HG02938 (cell line): ENCODE measurements at regions not wholly inside any gene's neighbourhood (a gene's known extent, or its start where the extent isn't known, plus 50 kb on each side); places are given as distances from the start of the nearest gene placed in this dataset.
"Not testable (repeated sequence)": the region's sequence is repeated elsewhere in the genome, so short reads cannot be mapped to it uniquely, and the experiment has no call there.

Experiments used
- ATAC-seq: cut with Tn5 transposase; IDR thresholded peaks from one replicate; pipeline ENCODE4 v1.9.1; 2021; ENCODE audit warnings: mild to moderate bottlenecking, moderate library complexity; ENCODE audit not compliant: unreplicated experiment

DNA sequence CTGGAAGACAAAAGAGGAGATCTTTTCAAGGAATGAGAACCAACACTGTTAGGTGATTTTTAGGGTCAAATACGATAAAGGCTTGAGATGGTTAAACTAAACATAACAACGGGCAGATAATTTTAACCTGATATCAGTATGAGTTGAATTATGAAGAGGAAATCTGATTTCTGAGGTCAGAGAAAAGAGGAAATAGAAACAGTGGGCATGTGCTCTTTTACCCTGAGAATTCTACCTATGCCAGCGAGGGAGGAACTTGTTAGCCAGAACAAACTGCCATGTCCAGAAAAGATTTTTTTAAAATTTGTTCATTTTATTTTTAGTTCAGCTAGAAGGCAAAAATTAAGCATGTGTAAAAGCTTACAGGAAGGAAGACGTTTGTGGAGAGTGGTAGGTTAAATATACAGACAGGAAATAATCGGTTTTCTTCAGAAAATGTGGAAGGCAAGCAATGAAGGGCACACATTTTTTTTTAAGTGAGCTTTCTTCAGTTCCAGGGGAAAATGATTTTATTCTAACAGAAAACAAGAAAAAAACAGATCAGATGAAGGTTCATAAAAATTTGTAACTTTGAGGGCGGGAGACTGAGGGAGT, 1745.3 kb downstream of the MRPL39 start:
- ATAC-seq = no peak

DNA sequence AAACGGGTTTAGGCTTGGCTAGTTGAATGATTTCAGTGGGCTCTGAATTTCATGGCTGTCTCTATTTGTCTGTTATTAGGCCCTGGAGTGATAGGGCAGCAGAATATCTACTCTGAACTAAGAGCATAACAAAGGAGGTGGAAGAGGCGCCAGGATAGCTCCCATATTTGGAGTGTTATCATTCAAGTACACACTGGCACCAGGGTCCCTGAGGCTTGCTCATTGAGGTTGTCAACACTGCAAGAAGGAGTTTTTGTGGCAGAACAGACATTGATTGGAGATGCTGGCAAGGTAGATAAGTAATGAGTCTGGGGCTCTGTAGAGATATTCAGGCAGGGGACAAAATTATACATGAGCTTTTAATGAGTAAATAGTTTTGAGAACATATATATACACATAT, 1748.4 kb downstream of the MRPL39 start:
- ATAC-seq = no peak

DNA sequence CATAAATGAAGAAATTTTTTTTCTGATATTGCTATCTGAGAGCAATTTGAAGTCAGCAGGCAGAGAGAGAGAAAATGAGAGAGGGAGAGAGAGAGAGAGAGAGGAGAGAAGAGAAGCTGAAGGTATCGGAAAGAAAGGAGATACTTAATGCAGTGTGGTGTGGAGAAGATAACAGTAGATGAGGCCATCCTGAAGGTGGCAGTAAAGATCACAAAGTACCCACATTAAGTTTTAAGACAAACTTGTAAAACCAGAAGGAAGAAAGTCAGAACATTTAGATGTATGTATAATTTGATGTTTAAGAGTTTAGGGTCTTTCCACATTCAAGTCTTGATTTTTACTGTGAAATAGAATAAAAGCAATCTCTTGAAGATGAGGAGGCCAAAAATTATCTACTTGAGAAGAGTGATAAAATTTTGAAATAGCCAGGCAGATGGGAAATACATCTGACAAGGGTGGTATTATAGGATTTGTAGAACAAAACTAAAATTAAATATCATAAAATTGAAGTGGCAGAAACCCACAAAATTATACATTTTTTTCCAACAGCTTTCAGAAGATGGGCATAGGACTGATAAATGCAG, 1753.4 kb downstream of the MRPL39 start:
- ATAC-seq = peak; percentile 77

DNA sequence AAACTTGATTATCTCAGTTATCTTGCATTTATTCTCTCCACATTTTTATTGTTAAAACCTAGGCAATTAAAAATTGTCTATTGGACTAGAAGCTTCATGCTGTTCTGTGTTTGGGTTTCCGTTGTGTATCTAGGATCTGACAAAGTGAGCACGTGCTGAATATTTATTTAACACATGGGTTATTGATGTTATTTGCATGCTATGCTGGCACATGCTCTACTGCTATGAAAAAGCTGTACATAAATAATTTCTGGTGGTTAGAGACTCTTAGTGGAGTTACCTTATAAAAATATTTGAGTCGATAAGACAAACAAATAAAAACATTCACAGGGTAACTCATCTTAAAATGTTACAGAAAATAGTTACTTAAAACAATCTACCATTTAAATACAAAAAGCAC, 1769.7 kb downstream of the MRPL39 start:
- no peak for ATAC-seq

DNA sequence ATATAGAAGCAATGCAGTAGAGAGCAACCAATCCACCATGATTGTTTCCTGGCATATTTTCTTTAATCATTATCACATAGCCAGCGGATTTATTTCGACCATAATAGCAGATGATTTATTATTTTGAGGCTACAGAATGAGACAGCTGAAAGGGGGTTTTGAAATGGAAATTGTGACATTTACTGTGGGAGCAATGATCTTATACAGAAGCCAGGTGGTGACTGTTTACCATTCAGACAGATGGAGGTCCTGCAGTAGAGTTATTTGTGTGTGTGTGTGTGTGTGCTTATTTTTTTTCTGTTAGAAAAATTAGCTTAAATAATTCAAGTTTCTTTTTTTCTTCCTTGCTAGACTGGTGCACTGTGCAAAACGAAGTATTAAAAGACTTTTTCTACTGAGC, 1784.5 kb downstream of the MRPL39 start:
- ATAC-seq = no peak

DNA sequence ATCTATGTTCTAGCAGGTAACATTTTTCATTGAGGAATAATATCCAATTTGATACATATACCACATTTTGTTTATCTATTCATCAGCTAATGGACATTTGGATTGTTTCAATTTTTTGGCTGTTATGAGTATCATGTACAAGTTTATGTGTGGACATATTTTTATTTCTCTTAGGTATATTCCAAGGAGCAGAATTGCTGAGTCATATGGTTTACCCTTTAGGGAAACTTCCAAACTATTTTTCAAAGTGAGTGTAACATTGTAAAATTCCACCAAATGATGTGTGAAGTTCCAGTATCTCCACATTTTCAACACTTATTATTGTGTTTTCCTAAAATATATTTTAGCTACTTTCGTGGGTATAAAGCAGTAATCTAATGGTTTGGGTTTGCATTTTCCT, 1789.9 kb downstream of the MRPL39 start:
- ATAC-seq = no peak

DNA sequence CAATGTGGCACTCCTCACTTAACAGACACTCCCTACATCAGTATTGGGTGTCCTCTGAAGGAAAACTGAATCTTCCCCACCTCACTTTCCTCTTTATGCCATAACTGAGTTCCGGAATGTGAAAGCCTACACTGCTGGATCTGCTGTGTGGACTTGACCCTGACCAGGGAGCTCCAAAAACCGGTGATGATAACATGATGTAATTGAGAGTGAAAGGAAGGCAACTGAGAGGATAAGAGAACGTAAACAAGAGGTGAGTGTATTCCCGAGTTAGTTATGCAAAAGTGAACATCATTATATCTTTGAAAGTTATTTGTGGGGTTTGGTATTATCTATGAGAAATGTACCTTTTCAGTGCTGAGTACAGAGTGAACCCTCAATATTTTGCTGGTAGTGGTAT, 1794.8 kb downstream of the MRPL39 start:
- no peak for ATAC-seq

DNA sequence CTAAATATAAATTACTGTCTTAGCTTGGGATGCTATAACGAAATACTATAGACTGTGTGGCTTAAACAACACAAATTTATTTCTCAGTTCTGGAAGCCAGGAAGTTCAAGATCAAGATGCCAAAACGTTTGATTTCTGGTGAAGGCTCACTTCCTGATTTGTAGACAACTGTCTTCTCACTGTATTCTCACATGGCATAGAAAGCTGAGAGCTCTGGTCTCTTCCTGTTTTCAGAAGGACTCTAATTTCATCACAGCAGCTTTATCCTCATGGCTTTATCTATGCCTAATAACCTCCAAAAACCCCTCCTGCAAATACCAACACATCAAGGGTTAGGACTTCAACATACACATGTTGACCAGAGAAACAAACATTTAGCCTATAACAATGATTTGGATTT, 1795.5 kb downstream of the MRPL39 start:
- ATAC-seq = no peak

DNA sequence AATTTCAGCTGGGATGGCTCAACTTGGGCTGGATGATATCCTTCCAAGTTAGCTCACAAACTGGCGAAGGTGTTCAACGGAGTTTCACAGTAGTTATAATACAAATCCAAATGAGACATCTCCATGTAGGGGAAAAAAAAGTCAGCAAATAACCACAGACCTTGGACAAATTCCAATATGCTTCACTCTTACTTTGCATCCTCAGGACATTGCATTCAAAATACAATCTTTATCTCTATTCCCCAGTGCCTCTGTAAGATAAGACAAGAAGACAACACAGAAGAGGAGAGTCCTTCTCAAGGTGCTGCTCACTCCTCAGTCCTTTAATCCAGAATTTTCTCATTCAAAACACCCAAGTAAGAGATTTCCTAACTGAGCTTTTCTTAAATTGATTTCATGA, 1797.7 kb downstream of the MRPL39 start:
- ATAC-seq = no peak

DNA sequence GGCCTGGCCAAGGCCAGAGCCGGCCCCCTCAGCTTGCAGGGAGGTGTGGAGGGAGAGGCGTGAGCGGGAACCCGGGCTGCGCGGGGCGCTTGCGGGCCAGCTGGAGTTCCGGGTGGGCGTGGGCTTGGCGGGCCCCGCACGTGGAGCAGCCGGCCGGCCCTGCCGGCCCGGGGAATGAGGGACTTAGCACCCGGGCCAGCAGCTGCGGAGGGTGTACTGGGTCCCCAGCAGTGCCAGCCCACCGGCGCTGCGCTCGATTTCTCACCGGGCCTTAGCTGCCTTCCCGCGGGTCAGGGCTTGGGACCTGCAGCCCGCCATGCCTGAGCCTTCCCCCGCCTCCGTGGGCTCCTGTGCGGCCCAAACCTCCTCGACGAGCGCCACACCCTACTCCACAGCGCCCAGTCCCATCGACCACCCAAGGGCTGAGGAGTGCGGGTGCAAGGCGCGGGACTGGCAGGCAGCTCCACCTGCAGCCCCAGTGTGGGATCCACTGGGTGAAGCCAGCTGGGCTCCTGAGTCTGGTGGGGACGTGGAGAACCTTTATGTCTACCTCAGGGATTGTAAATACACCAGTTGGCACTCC, 1800.2 kb downstream of the MRPL39 start:
- ATAC-seq = not testable (repeated sequence)

DNA sequence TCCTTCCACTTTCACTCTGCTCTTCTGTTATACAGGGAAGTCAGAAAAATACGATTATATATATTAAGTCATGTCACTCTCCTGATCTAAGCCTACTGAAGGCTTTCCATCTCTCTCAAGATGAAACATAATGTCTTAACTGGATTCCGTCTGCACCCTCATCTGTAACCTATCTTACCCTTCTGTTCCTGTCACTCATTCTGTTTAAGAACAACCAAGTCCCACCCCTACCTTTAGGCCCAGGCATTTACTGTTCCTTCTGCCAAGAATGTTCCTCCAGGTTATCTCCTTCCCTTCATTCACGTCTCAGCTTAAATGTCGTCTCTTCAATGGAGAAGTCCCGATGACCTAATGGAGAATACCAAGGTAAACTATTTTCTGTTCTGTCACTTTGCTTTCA, 1802.4 kb downstream of the MRPL39 start:
- no peak for ATAC-seq

DNA sequence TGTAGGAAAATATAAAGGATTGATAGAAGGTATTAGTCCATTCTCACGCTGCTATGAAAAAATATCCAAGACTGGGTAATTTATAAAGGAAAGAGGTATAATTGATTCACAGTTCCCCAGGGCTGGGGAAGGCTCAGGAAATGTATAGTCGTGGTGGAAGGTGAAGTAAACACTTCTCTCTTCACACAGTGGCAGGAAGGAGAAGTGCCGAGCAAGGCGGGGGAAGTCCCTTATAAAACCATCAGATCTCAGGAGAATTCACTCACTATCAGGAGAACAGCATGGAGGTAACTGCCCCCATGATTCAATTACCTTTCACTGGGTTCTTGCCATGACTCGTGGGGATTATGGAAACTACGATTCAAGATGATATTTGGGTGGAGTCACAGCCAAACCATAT, 1806.0 kb downstream of the MRPL39 start:
- ATAC-seq = no peak

DNA sequence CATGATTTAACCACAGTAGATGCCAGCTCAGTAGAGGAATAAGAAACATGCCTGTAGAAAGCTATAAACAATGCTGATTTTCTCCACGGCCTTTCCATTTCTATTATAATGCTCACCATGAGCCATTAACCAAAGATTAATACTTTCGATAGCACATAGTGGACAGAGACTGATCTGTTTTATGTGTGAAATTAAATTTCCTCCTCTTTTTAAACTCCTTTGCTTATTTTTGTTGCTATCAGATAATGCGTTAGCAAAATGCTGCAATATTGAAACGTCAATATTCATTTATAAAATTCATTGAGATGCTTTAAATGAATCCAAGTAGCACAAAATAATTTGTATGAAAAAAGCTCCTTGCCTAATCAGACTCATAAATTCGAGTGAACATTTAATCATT, 1807.9 kb downstream of the MRPL39 start:
- ATAC-seq = no peak

DNA sequence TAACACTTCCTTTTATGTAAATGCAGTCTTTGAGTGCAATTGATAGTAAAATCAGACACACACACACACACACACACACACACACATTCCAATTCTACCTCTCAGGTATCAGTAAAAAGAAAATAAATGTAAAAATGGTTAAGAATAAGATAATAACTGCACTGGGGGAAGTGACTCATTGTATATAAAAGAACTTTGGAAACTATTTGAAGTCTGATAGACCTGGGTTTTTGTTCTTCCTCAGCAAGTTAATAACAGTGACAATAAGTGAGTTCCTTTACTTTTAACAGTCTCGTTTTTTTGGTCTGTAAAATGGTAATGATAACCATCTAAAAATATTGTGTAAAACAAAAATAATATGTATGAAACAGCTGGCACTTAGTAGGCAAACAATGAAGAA, 1815.0 kb downstream of the MRPL39 start:
- ATAC-seq = no peak

DNA sequence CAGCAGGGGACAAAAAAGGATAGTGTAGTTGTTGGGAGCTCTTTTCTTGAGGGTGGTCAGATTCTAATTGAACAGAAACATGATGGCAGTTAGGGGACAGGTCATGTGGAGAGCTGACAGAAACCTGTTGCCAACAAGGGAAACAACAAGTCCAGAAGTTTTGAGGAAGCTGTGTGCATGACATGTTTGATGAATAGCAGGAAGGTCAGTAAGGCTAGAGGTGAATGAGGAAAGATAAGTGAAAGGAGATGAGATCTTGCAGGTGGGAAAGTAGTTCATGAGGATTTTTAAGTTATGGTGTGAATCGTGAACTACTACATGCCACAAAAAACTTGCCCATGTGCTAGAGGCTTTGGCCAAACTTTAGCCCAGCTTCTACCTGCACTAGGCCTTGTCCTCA, 1817.4 kb downstream of the MRPL39 start:
- no peak for ATAC-seq

DNA sequence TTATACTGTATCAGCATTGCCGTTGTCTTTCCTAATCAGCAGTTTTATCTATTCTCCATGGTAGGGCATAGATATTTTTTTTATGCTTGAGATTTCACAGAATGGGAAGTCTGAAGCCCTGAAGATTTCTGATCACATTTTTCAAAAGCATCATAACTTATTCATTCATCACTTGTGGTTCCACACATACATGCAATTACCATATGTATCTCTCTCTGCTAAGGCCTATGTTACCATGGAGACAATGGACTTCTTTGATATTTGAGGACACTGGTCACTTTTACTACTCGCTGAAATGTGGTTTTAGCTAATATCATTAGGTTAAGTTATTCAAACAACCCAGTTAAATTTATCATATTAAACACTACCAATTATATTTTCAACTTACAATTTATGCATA, 1827.0 kb downstream of the MRPL39 start:
- no peak for ATAC-seq

DNA sequence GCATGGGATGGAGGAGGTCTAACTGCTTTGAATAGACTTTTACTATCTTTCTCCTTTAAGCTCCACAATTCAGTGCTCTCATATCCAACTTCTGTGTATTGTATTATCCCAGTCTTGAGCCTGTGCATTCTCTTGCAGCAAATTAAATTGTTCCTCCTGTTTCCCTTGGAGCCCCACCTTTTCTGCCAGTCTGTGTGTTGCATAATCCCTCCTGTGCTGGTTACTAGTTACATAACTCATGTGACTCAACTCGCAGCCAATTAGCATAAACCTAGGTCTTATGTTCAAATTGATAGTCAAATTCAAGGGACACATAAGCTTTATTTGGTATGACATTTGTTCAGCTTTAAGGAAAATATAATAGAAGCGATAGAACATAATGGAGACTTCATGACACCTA, 1863.5 kb downstream of the MRPL39 start:
- no peak for ATAC-seq

DNA sequence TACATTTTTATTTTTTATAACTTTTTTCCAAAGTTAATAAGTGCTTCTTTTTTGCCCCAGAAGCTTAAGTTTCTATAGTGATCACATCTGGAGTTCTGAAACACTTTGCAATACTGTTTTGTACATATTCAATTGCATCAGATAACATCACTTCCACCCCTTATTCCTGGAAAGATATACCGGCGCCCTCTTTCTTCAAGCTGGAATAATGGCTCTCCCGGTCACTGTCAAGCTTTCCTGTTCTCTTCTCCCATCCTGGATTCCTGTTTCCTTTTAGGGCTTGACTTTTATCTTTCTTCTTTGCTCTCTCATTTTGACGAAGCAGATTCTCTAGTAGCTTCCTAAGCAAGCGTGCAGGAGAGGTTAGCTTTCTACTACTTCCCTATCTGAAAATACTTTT, 1866.8 kb downstream of the MRPL39 start:
- no peak for ATAC-seq

DNA sequence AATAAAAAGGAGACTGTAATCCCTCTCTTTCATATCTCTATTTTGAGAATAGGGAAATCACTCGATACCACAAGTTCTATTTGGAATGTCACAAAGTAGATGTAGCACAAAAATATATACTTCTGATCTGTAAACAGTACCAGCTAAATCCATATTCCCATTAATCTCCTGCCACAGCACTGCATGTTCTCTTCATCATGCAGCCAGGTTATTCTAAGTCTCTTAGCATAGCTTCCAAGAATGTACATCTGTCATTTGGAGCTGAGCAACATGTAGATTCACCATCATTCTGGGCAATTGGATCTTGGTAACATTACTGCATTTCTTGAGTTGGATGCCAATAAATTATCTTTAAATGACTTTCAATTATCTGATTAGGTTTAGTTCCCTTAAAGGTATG, 1874.5 kb downstream of the MRPL39 start:
- no peak for ATAC-seq

DNA sequence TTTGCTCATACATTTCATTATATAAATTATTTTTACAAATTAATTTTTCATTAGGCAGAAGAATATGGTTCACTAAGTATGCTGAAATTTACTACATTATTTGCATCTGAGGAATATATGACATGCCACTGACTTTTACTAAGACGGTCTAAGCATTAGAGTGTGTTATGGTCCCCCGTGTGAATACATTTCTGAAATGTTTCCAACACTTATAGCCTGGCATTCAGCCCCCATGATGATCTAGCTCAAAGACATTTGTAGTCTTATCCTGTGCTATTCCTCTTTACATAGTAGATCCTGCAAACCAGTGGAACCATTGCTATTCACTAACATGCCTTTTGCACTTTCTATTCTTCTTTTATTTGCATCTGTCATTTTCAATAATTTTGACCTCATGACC, 1878.0 kb downstream of the MRPL39 start:
- ATAC-seq = no peak

DNA sequence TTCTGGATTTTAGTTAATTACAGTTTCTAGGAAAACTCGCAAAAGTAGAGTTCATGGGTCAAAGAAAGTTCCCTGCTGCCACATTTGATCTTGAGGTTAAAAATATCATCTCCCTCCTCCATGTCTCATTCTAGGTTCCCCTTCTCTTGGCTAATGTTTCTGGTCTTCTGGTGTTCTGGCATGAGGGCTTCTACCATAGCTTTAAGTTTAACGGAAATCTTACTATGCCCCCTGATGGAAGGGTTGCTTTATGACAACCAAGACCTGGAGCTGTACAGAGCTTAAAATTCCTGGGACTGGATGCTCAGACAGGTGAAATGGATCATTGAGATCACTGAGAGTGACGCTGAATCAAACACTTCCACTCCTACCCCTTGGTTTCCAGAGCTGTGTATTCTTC, 1881.7 kb downstream of the MRPL39 start:
- ATAC-seq = no peak

DNA sequence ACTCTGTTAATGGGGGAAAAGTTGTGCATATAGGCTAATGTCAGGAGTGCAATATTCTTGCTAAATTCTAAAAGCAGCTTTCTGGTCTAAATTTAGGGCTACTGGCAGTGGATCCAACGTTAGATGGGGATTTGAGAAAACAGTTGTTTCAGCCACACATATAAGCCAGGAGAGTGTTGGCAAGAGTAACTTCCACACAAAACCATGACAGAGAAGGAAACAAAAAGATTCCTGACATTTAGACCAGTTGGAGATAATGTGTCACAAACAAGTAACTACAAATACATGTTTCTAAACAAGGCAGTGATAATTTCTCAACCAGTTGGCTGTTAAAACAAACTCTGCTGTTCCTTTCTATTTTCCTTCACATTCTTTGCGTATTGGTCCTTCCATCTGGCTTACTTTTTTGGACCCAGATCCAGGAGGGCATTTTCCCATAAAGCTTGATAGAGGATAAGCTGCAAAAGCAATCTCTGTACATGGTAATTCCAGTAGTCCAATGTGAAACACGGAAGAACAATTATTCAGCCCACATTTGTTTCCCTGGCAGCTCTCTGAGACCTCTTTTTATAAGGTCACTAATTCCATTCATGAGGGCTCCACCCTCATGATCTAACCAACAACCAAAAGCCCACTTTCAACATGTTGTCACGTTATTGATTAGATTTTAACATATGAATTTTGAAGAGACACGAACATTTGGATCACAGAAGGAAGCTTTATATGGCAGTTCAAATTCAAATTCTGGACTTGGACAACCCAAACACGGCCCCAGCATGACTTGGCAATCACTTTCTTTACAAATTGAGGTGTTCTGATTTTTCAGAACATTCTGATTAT, 1888.6 kb downstream of the MRPL39 start:
- ATAC-seq = no peak
